K562 (cell line): ENCODE measurements at regions not wholly inside any gene's neighbourhood (a gene's known extent, or its start where the extent isn't known, plus 50 kb on each side); places are given as distances from the start of the nearest gene placed in this dataset.

Experiments used
- ATAC-seq: fragments of 200-7000 bp; cut with Tn5 transposase; 3 replicates; pipeline ENCODE4 v1.9.1; 2020; ENCODE audit warnings: moderate library complexity
- BruUV-seq: library from RNA; stranded (reverse); fragments of 400-500 nt; replicated peaks from 2 replicates; lab custom pipeline; 2021; lab: Mats Ljungman, UMichigan
- CTCF ChIA-PET: fragments of 300-600 bp; formaldehyde crosslinking; extraction: SDS; loops from one replicate; lab custom pipeline; 2021; ENCODE audit warnings: low intra/inter-chr PET ratio; lab: Yijun Ruan, JAX
- POLR2A ChIA-PET: fragments of 300-600, 350-650 bp; sonication (Branson Sonifier 250); formaldehyde crosslinking; extraction: SDS; loops from one replicate; lab custom pipeline; 2021; ENCODE audit warnings: antibody characterized with exemption, inconsistent platforms; lab: Yijun Ruan, JAX
- DNase-seq, 4 experiments: peaks; one replicate each; pipeline versions ENCODE4 v3.0.0 to v3.0.0-alpha.2; 2011 to 2018; ENCODE audit warnings: low spot score in 3 of 4, mixed read lengths in 3 of 4; ENCODE audit errors: extremely low read depth in 1 of 4
- FAIRE-seq: peaks from 2 replicates; lab custom pipeline; 2011; peaks lifted over from hg19 to GRCh38; lab: Jason Lieb, UNC
- H2AFZ ChIP-seq: 2 replicates; pipeline ENCODE4 v1.6.0; 2011; ENCODE audit warnings: low read depth, low read length, control low read depth, inconsistent platforms
- H3K27ac ChIP-seq: fragments of 200-600 bp; 3 replicates; pipeline ENCODE4 v1.8.0; 2011; ENCODE audit warnings: low read depth, mild to moderate bottlenecking, control low read depth, inconsistent platforms, low read length, moderate library complexity, mixed read lengths; ENCODE audit errors: extremely low read depth
- H3K27me3 ChIP-seq, 2 experiments: fragments of 300-600 bp in 1 of 2; 2 replicates in 1 of 2; 3 replicates in 1 of 2; pipeline versions ENCODE4 v1.6.0 to v1.8.0; 2011; ENCODE audit warnings: inconsistent platforms in 2 of 2, low read length in 2 of 2, mild to moderate bottlenecking in 1 of 2, mixed read lengths in 1 of 2, moderate library complexity in 1 of 2; ENCODE audit not compliant: control insufficient read depth in 2 of 2, insufficient read depth in 2 of 2
- H3K36me3 ChIP-seq: fragments of 300-600 bp; 3 replicates; pipeline ENCODE4 v1.8.0; 2011; ENCODE audit warnings: mild to moderate bottlenecking, low read length, inconsistent platforms; ENCODE audit not compliant: control insufficient read depth, insufficient read depth
- H3K4me1 ChIP-seq, 2 experiments: fragments of 200-600 bp in 1 of 2; replicated peaks in 1 of 2; 2 replicates in 1 of 2; 3 replicates in 1 of 2; pipeline versions ENCODE4 v1.5.1 to v1.8.0; 2011; ENCODE audit warnings: inconsistent platforms in 2 of 2, low read length in 2 of 2, mild to moderate bottlenecking in 1 of 2, mixed read lengths in 1 of 2, moderate library complexity in 1 of 2; ENCODE audit not compliant: control insufficient read depth in 2 of 2, insufficient read depth in 2 of 2
- H3K4me2 ChIP-seq: 2 replicates; pipeline ENCODE4 v1.6.1; 2011; ENCODE audit warnings: low read length, control low read depth, inconsistent platforms, mixed read lengths; ENCODE audit not compliant: insufficient read depth
- H3K4me3 ChIP-seq: fragments of 200-600 bp; sonication (generic), shearing (Covaris generic); 2 replicates; pipeline ENCODE4 v1.5.1; 2016; ENCODE audit warnings: control low read depth, inconsistent platforms
- H3K79me2 ChIP-seq: fragments of 200-600 bp; 3 replicates; pipeline ENCODE4 v1.8.0; 2011; ENCODE audit warnings: low read length, inconsistent platforms; ENCODE audit not compliant: control insufficient read depth, insufficient read depth
- H3K9ac ChIP-seq, 2 experiments: 2 replicates each; pipeline versions ENCODE4 v1.6.0 to v1.6.1; 2011; ENCODE audit warnings: low read depth in 2 of 2, low read length in 2 of 2, control low read depth in 1 of 2, inconsistent platforms in 1 of 2, mild to moderate bottlenecking in 1 of 2, mixed read lengths in 1 of 2; ENCODE audit not compliant: insufficient read depth in 1 of 2
- H3K9me1 ChIP-seq: one replicate; pipeline ENCODE4 v1.6.0; 2011; ENCODE audit warnings: inconsistent platforms, mild to moderate bottlenecking, low read length, moderate library complexity; ENCODE audit not compliant: control insufficient read depth, insufficient read depth
- H3K9me3 ChIP-seq: replicated peaks from 2 replicates; pipeline ENCODE4 v1.5.1; 2011; ENCODE audit warnings: low read depth, low read length, inconsistent platforms; ENCODE audit not compliant: control insufficient read depth, insufficient read depth
- H4K20me1 ChIP-seq: replicated peaks from 2 replicates; pipeline ENCODE4 v1.6.1; 2011; ENCODE audit warnings: low read length, inconsistent platforms, mixed read lengths; ENCODE audit not compliant: control insufficient read depth, insufficient read depth
- ARID1B ChIP-seq: fragments of 450-650 bp; IDR thresholded peaks from 2 replicates; pipeline ENCODE4 v1.6.1; 2016; ENCODE audit warnings: antibody characterized with exemption, mild to moderate bottlenecking, inconsistent platforms
- CBX2 ChIP-seq: fragments of 200-600 bp; sonication (generic); IDR thresholded peaks from one replicate; pipeline ENCODE4 v1.6.1; 2012; ENCODE audit warnings: mild to moderate bottlenecking, low read length, inconsistent platforms; ENCODE audit not compliant: insufficient read depth, poor library complexity, severe bottlenecking
- ESRRA ChIP-seq: fragments of 450-650 bp; IDR thresholded peaks from 2 replicates; pipeline ENCODE4 v1.6.1; 2014; ENCODE audit warnings: low read depth, mild to moderate bottlenecking, moderate library complexity, borderline replicate concordance
- FOXJ2 ChIP-seq: fragments of 200-800 bp; sonication (Bioruptor generic); IDR thresholded peaks from 2 replicates; pipeline ENCODE4 v1.6.1; 2016; ENCODE audit warnings: missing genetic modification characterization, missing compliant biosample characterization
- HDAC3 ChIP-seq: fragments of 450-650 bp; IDR thresholded peaks from 2 replicates; pipeline ENCODE4 v1.6.1; 2018; ENCODE audit warnings: borderline replicate concordance, mild to moderate bottlenecking, moderate library complexity; ENCODE audit not compliant: partially characterized antibody
- NEUROD1 ChIP-seq: fragments of 150-350 bp; IDR thresholded peaks from 2 replicates; pipeline ENCODE4 v1.6.1; 2014; ENCODE audit warnings: borderline replicate concordance, low read length, low read depth; ENCODE audit not compliant: partially characterized antibody
- NFIC ChIP-seq: fragments of 450-650 bp; IDR thresholded peaks from 2 replicates; pipeline ENCODE4 v1.6.1; 2017; ENCODE audit warnings: mild to moderate bottlenecking, inconsistent platforms
- PRDM10 ChIP-seq: fragments of 450-650 bp; IDR thresholded peaks from 2 replicates; pipeline ENCODE4 v1.6.1; 2018; ENCODE audit not compliant: partially characterized antibody
- RBM25 ChIP-seq: fragments of 200-400 bp; formaldehyde crosslinking; IDR thresholded peaks from 2 replicates; pipeline ENCODE4 v1.6.1; 2018; ENCODE audit warnings: low read length, low read depth, moderate library complexity; ENCODE audit not compliant: severe bottlenecking
- ZBTB12 ChIP-seq: fragments of 250-450 bp; sonication (Bioruptor Pico); IDR thresholded peaks from 2 replicates; pipeline ENCODE4 v1.4.0; 2020
- ZNF280B ChIP-seq: fragments of 250-450 bp; sonication (Bioruptor Pico); IDR thresholded peaks from 2 replicates; pipeline ENCODE4 v1.5.1; 2021; ENCODE audit warnings: mild to moderate bottlenecking
- WGBS: fragments of 100-300 bp; shearing (Covaris generic); methylation state at CpG from one replicate; pipeline ENCODE4 v1.1.6; 2016; ENCODE audit warnings: low coverage, mixed read lengths; ENCODE audit not compliant: insufficient coverage; ENCODE audit errors: missing lambda C conversion rate; 5-methylcytosine and 5-hydroxymethylcytosine counted together
- in situ Hi-C: fragments of 300-500 bp; cut with MboI; formaldehyde crosslinking; loops from 4 replicates; pipeline ENCODE4 v1.15.0; 2018; ENCODE audit warnings: inconsistent platforms, mixed read lengths
- intact Hi-C: fragments of 100-400 bp; cut with micrococcal nuclease; formaldehyde crosslinking; loops from 2 replicates; pipeline ENCODE4 v1.14.2; 2022

GRCh38 chr13:58239774-58240268 lies 608.3 kb downstream of the PCDH17 start:
- ChIA-PET POLR2A (no interaction called here), CTCF (no interaction called here)
- Histone ChIP-seq H3K36me3 (no peaks in the 10 kb centered on the region), H2AFZ (no peak overlapping the region), H3K27me3 (no peaks in the 10 kb centered on the region), H3K4me1 (no peaks in the 10 kb centered on the region), H3K4me3 (no peak overlapping the region), H3K79me2 (no peaks in the 10 kb centered on the region), H3K9me1 (no peaks in the 10 kb centered on the region), H3K9ac (no peak overlapping the region), H3K27ac (no peak overlapping the region), H3K9me3 (no peaks in the 10 kb centered on the region), H4K20me1 (no peaks in the 10 kb centered on the region), H3K4me2 (no peak overlapping the region)
- FAIRE-seq, result no peak
- WGBS, result 2% methylated on average over 6 of the region's 9 CpGs
- intact Hi-C loops (no loop called here), in situ Hi-C loops (no loop called here)
- no TSS peak for BruUV-seq
- TF ChIP-seq PRDM10 (no peak), ARID1B (no peak), NEUROD1 (no peak), HDAC3 (no peak), FOXJ2 (tag) (no peak), CBX2 (no peak), NFIC (no peak), ZBTB12 (CRISPR knock-in tag) (no peak), ESRRA (no peak), ZNF280B (CRISPR knock-in tag) (no peak), RBM25 (no peak)
- ATAC-seq, result no peak
- no peak for DNase-seq
